HEK293T (cell line): ENCODE measurements at regions not wholly inside any gene's neighbourhood (a gene's known extent, or its start where the extent isn't known, plus 50 kb on each side); places are given as distances from the start of the nearest gene placed in this dataset.

Experiments
- BHLHE40 ChIP-seq: fragments of 450-650 bp; IDR thresholded peaks from 2 replicates; pipeline ENCODE4 v1.6.1; 2016; ENCODE audit warnings: mild to moderate bottlenecking, moderate library complexity, borderline replicate concordance
- ELF4 ChIP-seq: fragments of 450-650 bp; IDR thresholded peaks from 2 replicates; pipeline ENCODE4 v1.6.1; 2017; ENCODE audit warnings: antibody characterized with exemption
- FOXM1 ChIP-seq: fragments of 450-650 bp; IDR thresholded peaks from 2 replicates; pipeline ENCODE4 v1.6.1; 2017; ENCODE audit warnings: mild to moderate bottlenecking, borderline replicate concordance
- HDGF ChIP-seq: fragments of 450-650 bp; IDR thresholded peaks from 2 replicates; pipeline ENCODE4 v1.6.1; 2017; ENCODE audit warnings: antibody characterized with exemption, borderline replicate concordance
- L3MBTL2 ChIP-seq: fragments of 450-650 bp; conservative IDR thresholded peaks from 2 replicates; pipeline ENCODE4 v1.6.1; 2016; ENCODE audit warnings: mild to moderate bottlenecking
- NFRKB ChIP-seq: fragments of 450-650 bp; IDR thresholded peaks from 2 replicates; pipeline ENCODE4 v1.6.1; 2016; ENCODE audit warnings: mild to moderate bottlenecking, moderate library complexity
- PKNOX1 ChIP-seq: fragments of 450-650 bp; IDR thresholded peaks from 2 replicates; pipeline ENCODE4 v1.6.1; 2016
- SP1 ChIP-seq: fragments of 450-650 bp; IDR thresholded peaks from 2 replicates; pipeline ENCODE4 v1.6.1; 2017
- SUZ12 ChIP-seq: fragments of 450-650 bp; IDR thresholded peaks from 2 replicates; pipeline ENCODE4 v1.6.1; 2016; ENCODE audit warnings: mild to moderate bottlenecking
- TARDBP ChIP-seq: fragments of 450-650 bp; IDR thresholded peaks from 2 replicates; pipeline ENCODE4 v1.6.1; 2016

GRCh38 chr18:29018976-29019375 is 842.0 kb upstream of the CDH2 start:
- no peak for TF ChIP-seq SUZ12
- no peak for TF ChIP-seq BHLHE40
- TF ChIP-seq NFRKB = no peak
- no peak for TF ChIP-seq PKNOX1
- no peak for TF ChIP-seq SP1
- no peak for TF ChIP-seq FOXM1
- TF ChIP-seq L3MBTL2 = no peak
- no peak for TF ChIP-seq HDGF
- no peak for TF ChIP-seq ELF4
- TF ChIP-seq TARDBP = no peak
